Right lobe of liver (tissue), 6 donors: ENCODE measurements at regions not wholly inside any gene's neighbourhood (a gene's known extent, or its start where the extent isn't known, plus 50 kb on each side); places are given as distances from the start of the nearest gene placed in this dataset.

Experiments
- ATAC-seq, 4 donors: fragments of 200-7000 bp; cut with Tn5 transposase; one replicate each; pipeline ENCODE4 v1.9.1; 2020; ENCODE audit warnings: mild to moderate bottlenecking in 4 of 4, moderate library complexity in 4 of 4
- DNase-seq, 3 donors: peaks; one replicate each; pipeline ENCODE4 v3.0.0-alpha.2; 2020
- H3K27ac ChIP-seq, 3 donors: fragments of 200-600 bp; one replicate each; pipeline ENCODE4 v1.8.0; 2022
- H3K27me3 ChIP-seq, 2 donors: fragments of 200-600 bp; one replicate each; pipeline ENCODE4 v1.8.0; 2022
- H3K36me3 ChIP-seq, 4 donors: fragments of 200-600 bp; sonication (generic) in 1 of 4; one replicate each; pipeline versions ENCODE4 v1.5.1 to v1.8.0; 2017 to 2022; ENCODE audit warnings: control low read depth in 1 of 4
- H3K4me1 ChIP-seq, 4 donors: fragments of 200-600 bp; sonication (generic) in 1 of 4; one replicate each; pipeline versions ENCODE4 v1.5.1 to v1.8.0; 2017 to 2022; ENCODE audit warnings: control low read depth in 1 of 4
- H3K4me3 ChIP-seq, 3 donors: fragments of 200-600 bp; one replicate each; pipeline ENCODE4 v1.8.0; 2022
- H3K9me3 ChIP-seq, 4 donors: fragments of 200-600 bp; sonication (generic) in 1 of 4; one replicate each; pipeline versions ENCODE4 v1.5.1 to v1.8.0; 2017 to 2022; ENCODE audit warnings: control low read depth in 1 of 4
- CTCF ChIP-seq, 4 donors: fragments of 200-600 bp in 3 of 4; fragments of 450-650 bp in 1 of 4; IDR thresholded peaks; one replicate each; pipeline versions ENCODE4 v1.5.1 to v1.8.0; 2016 to 2022; ENCODE audit warnings: antibody characterized with exemption in 4 of 4, mild to moderate bottlenecking in 2 of 4
- POLR2A ChIP-seq: fragments of 450-650 bp; IDR thresholded peaks from one replicate; pipeline ENCODE4 v1.6.1; 2017; ENCODE audit warnings: antibody characterized with exemption, mild to moderate bottlenecking
- WGBS: methylation state at CpG from one replicate; pipeline ENCODE4 v1.1.6; 2018; ENCODE audit warnings: low coverage, low lambda C conversion rate; ENCODE audit not compliant: insufficient coverage; ENCODE audit errors: missing lambda C conversion rate; 5-methylcytosine and 5-hydroxymethylcytosine counted together
- intact Hi-C, 2 donors: fragments of 100-400 bp; cut with DNase I; formaldehyde crosslinking; loops; one replicate each; pipeline versions ENCODE4 v1.11.2 to v1.14.1; 2022
- donor health status: DM: no; HTN: yes; CAD: no.
- donor health status: DM: no; HTN: no; CAD: no.
- donor health status: DM: no; HTN: no; CAD: no.
- donor health status: DM: no; HTN: yes; CAD: no.
- donor health status: DM: no; HTN: yes; CAD: no.

GRCh38 chr2:149885946-149886345, 298.4 kb upstream of the MMADHC start:
- DNase-seq (no peak), ATAC-seq (no peak)
- Histone ChIP-seq H3K27me3 (no peaks in the 10 kb centered on the region), H3K4me1 (peaks cover 0 to 16% (median 8%) of the 10 kb centered on the region in 4 donors), H3K36me3 (no peaks in the 10 kb centered on the region), H3K27ac (peak overlapping the region in 2 of 3 donors; percentile 14 to 26), H3K4me3 (no peak overlapping the region), H3K9me3 (no peaks in the 10 kb centered on the region)
- TF ChIP-seq CTCF (IDR thresholded peaks at IDR 0.05) (no peak), POLR2A (no peak)
- intact Hi-C loops = no loop called here
- 70% methylated on average over 2 of the region's 2 CpGs for WGBS

DNA sequence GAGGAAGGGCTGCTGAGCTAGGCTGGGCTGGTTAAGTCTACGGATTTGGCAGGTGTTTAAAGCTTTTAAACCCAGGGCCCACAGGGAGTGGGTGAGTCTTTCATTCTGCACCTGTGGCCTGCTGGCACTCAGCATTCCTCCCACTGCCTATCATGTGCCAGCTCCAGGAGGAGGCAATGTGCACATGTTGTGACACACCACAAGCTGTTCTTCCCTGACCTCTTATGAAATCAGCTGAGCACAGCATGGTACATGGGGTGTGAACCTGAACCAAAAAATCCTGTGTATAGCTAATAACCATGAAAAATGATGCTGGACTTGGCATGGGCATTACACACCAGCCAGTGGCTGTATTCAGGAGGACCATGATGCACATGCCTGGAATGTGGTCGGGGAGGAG, 297.9 kb upstream of the MMADHC start:
- DNase-seq = peak; percentile 57 to 88 (median 87)
- TF ChIP-seq POLR2A = no peak
- no peak for TF ChIP-seq CTCF (IDR thresholded peaks at IDR 0.05)
- Histone ChIP-seq H3K27ac (peak overlapping the region in 2 of 3 donors; percentile 26 to 28), H3K36me3 (no peaks in the 10 kb centered on the region), H3K27me3 (no peaks in the 10 kb centered on the region), H3K9me3 (no peaks in the 10 kb centered on the region), H3K4me1 (peaks cover 0 to 16% (median 8%) of the 10 kb centered on the region in 4 donors), H3K4me3 (no peak overlapping the region)
- WGBS = 42% methylated on average over 2 of the region's 2 CpGs
- ATAC-seq = peak; percentile 97 to 100 (median 99)
- intact Hi-C loops = no loop called here

- Histone ChIP-seq H3K4me1 (peaks cover 0 to 16% (median 8%) of the 10 kb centered on the region in 4 donors), H3K4me3 (no peak overlapping the region), H3K27ac (peak overlapping the region in 2 of 3 donors; percentile 15 to 28), H3K27me3 (no peaks in the 10 kb centered on the region), H3K36me3 (no peaks in the 10 kb centered on the region), H3K9me3 (no peaks in the 10 kb centered on the region)
- DNase-seq (no peak), ATAC-seq (no peak)
- intact Hi-C loops = no loop called here
- TF ChIP-seq POLR2A (no peak), CTCF (IDR thresholded peaks at IDR 0.05) (no peak)
Observed at GRCh38 chr2:149884871-149885270, 297.3 kb upstream of the MMADHC start.

- intact Hi-C loops = no loop called here
- ATAC-seq = peak; percentile 56 to 98 (median 68)
- no peaks in the 10 kb centered on the region for H3K36me3 ChIP-seq
- H3K4me1 ChIP-seq = no peaks in the 10 kb centered on the region
- TF ChIP-seq POLR2A (no peak), CTCF (IDR thresholded peaks at IDR 0.05) (no peak)
- no peak for DNase-seq
- no peaks in the 10 kb centered on the region for H3K9me3 ChIP-seq
- no peak overlapping the region for H3K4me3 ChIP-seq
- WGBS = 13% methylated on average over 1 of the region's 1 CpG
- H3K27ac ChIP-seq = no peak overlapping the region
- H3K27me3 ChIP-seq = no peaks in the 10 kb centered on the region
Observed at GRCh38 chr2:149877913-149878312, 290.3 kb upstream of the MMADHC start.

- Histone ChIP-seq H3K27ac (no peak overlapping the region), H3K4me3 (no peak overlapping the region), H3K27me3 (no peaks in the 10 kb centered on the region), H3K36me3 (no peaks in the 10 kb centered on the region), H3K4me1 (no peaks in the 10 kb centered on the region), H3K9me3 (no peaks in the 10 kb centered on the region)
- DNase-seq (no peak), ATAC-seq (no peak)
- TF ChIP-seq POLR2A (no peak), CTCF (IDR thresholded peaks at IDR 0.05) (no peak)
- intact Hi-C loops = no loop called here
- 59% methylated on average over 3 of the region's 3 CpGs for WGBS
Observed at GRCh38 chr2:149877074-149877473, 289.5 kb upstream of the MMADHC start.
